GM21619 (cell line): ENCODE measurements at regions not wholly inside any gene's neighbourhood (a gene's known extent, or its start where the extent isn't known, plus 50 kb on each side); places are given as distances from the start of the nearest gene placed in this dataset.
"Not testable (repeated sequence)": the region's sequence is repeated elsewhere in the genome, so short reads cannot be mapped to it uniquely, and the experiment has no call there.

ENCODE experiments used
- ATAC-seq: cut with Tn5 transposase; IDR thresholded peaks from one replicate; pipeline ENCODE4 v1.9.1; 2021; ENCODE audit not compliant: unreplicated experiment

- ATAC-seq, result no peak
Measured at GRCh38 chr4:84028340-84028739, 470.8 kb downstream of the NKX6-1 start.

DNA sequence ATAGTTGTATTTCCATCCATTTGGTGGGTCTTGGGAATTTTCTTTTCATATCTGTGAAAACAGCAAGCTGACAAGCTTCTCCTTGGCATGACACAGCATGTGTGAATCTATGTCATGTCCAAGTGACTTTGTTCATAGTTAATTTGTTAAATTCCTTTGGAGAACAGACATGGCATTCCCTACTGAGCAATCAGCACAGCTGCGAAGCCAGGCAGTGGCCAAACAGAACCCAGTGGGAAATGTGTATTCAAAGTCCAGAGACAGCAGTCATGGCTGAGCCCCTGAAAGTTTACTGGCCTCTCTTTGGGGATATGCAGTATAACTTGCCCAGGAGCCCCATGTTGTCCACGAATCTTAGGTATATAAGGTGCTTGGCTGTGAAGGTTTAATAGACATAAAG, 474.7 kb downstream of the NKX6-1 start:
- ATAC-seq, result no peak

GRCh38 chr4:84022564-84022963, 476.5 kb downstream of the NKX6-1 start:
- ATAC-seq, result no peak

- ATAC-seq, result no peak
Measured at GRCh38 chr4:84019626-84020025, 479.5 kb downstream of the NKX6-1 start.

DNA sequence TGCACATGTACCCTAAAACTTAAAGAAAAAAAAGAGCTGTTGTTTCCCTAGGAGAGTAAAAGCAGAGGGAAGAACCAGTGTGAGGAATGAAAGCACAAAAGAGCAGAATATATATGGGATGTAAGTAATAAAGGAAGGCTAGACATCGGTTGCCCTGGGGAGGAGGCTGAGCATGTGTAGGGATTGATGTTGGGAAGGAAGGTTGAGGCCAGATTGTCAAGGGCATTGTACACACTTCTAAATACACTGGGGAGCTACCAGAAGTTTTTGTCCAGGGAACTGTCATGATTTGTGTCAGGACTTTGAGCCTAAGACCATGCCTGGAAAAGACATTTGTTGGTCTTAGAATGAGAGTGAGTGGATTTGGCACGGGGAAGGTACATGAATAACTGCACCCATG, 467.1 kb downstream of the GPAT3 start:
- no peak for ATAC-seq

- no peak for ATAC-seq
Measured at GRCh38 chr4:84001876-84002569, 466.1 kb downstream of the GPAT3 start.

DNA sequence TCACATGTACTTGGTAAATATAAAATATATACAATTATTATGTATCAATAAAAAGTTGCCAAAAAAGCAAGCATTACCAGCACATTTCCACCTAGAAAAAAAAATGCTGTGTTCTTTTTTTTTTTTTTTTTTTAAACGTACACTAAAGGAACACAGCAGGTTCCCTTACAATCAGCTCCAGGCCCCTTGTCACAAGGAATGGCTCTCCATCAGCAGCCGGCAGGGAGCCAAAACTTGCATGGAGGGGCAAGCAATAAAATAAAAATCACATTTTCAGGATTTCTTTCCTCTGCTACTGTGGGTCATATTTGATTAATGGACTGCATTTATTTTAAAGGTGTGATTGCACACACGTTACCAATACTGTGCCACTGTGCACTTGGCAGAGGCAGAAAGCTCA, 460.3 kb downstream of the GPAT3 start:
- ATAC-seq, result no peak

GRCh38 chr4:83993774-83994173, 457.9 kb downstream of the GPAT3 start:
- ATAC-seq, result no peak

DNA sequence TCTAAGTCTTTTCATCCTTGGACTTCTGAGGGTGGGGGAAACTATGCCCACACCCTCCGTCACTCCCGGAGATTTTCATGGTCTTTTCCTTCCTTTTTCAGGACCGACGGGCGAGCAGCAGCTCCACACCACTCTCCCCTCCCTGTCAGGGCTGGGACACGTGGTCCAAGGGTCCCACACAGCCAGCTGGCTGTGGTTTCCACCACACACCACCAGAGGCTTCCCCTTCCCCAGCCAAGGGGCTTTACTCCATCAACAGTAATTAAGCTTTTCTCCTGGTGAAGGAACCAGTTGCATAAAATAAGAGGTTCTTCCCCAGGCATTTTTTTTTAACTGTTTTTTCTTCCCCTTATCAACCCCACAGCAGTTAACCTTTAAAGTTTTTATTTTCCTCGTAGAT, 453.9 kb downstream of the GPAT3 start:
- no peak for ATAC-seq

- no peak for ATAC-seq
Measured at GRCh38 chr4:83981156-83981555, 445.2 kb downstream of the GPAT3 start.

- ATAC-seq, result no peak
Measured at GRCh38 chr4:83979773-83980172, 443.9 kb downstream of the GPAT3 start.

- ATAC-seq, result no peak
Measured at GRCh38 chr4:83974111-83974780, 438.3 kb downstream of the GPAT3 start.

- ATAC-seq, result no peak
Measured at GRCh38 chr4:83964996-83965541, 429.2 kb downstream of the GPAT3 start.

- ATAC-seq, result no peak
Measured at GRCh38 chr4:83962492-83962891, 426.6 kb downstream of the GPAT3 start.

- ATAC-seq, result no peak
Measured at GRCh38 chr4:83961575-83961974, 425.7 kb downstream of the GPAT3 start.

- ATAC-seq, result no peak
Measured at GRCh38 chr4:83959160-83959559, 423.3 kb downstream of the GPAT3 start.

- ATAC-seq, result no peak
Measured at GRCh38 chr4:83947830-83948193, 411.9 kb downstream of the GPAT3 start.

- no peak for ATAC-seq
Measured at GRCh38 chr4:83947125-83947829, 411.4 kb downstream of the GPAT3 start.

DNA sequence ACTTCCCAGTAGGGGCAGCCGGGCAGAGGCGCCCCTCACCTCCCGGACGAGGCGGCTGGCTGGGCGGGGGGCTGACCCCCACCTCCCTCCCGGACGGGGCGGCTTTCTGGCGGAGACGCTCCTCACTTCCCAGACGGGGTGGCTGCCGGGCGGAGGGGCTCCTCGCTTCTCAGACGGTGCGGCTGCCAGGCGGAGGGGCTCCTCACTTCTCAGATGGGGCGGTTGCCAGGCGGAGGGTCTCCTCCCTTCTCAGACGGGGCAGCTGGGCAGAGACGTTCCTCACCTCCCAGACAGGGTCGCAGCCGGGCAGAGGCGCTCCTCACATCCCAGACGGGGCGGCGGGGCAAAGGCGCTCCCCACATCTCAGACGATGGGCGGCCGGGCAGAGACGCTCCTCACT, 407.8 kb downstream of the GPAT3 start:
- not testable (repeated sequence) for ATAC-seq

DNA sequence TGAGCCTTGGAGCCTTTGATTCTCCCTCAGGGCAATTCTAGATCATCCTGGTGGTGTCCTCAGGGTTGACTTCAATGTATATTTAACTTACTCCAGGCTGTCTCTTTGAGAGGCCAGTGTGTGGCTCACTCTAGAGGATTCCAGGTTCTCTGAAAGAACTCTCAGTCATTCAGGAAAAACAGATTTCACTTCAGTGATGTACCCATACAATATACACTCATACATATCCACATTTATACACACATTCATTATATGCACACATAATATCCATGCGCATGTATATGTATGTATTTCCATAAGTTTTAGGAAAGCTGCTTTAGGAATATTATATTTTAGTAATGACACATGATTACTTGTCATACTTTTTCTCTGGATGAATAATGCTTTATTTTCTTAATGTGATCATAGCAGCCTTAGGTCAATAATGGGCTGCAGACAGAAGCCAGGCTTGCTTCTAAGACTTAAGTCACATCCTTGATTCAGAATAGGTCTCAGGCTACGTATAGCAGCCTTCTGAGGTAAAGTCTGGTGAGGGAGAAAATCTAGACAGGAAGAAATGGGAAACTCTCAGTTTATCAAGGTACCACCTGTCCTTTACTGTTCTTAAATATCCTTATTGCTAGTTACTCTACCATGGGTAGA, 397.0 kb downstream of the GPAT3 start:
- no peak for ATAC-seq

GRCh38 chr4:83931659-83932438, 395.9 kb downstream of the GPAT3 start:
- ATAC-seq, result no peak
